NCI-H2227 (cell line): ENCODE measurements at regions not wholly inside any gene's neighbourhood (a gene's known extent, or its start where the extent isn't known, plus 50 kb on each side); places are given as distances from the start of the nearest gene placed in this dataset.

Experiments used
- DNase-seq: peaks from one replicate; lab custom pipeline; 2025; ENCODE audit not compliant: unreplicated experiment; lab: John Stamatoyannopoulos, UW

DNA sequence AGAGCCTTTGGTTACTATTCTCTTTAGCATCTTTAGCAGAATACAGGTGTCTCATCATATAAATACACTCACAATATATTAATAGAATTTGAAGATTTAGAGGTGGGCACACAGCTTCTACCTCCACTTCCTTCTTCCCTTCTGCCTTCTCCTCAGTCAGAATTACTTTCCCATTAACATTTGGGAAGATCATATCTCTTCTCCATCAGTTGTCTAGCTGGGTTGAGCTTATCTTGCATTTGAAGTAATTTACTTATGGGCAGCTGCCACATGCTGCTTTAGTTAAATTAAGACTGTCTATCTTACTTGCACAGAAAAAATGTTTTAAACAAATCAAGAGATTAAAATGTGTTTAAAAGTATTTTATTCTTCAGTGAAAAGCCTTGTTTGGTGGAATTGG lies 110.1 kb upstream of the ASIC2 start:
- no peak for DNase-seq

DNA sequence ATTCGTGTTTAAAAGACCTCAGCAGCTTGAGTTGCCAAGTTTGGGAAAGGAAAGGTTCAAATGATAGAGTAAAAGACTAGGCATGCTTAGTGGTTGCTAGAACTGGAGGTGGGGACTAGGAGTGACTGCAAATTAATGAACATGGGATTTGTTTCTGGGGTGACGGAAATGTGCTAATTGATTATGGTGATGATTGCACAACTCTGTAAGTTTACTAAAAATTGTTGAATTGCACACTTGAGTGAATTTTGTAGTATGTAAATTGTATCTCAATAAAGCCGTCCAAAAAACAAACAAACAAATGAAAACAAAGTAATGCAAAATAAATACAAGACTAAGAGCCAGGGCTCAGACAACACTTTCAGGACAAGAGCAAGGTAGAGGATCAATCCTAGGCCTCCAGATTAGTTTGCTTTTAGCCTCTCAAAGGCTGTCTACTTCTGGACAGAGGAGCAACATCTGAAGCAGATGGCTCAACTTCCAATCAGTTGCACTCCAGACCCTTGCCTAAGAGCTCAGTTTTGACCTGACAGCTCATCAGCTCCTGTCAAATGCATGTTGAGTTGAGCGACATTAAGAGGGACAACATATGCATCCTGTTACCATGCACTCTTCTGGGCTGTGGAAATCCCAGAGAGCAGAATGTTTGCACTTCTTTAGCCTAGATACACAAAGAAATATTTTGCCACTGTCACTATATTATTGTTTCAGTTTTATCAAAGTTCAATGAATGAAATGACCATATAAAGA lies 111.2 kb upstream of the ASIC2 start:
- no peak for DNase-seq

DNA sequence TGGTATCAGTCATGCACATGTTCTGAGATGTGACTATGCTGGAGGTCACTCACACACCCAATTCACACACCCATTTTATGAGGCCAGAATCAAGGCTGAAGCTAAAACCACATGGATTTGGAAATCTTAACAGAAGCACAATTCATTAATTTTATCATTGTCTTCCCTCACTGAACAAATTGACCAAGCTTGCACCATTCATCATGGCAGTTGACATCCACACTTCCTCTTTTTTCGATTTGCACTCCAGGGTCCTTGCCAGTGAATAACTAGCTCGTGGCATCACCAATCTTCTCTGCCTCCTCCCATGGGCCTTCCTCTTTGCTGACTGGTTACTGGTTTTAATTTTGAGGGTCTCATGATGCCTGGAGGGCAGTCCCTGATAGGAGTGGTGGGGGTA lies 123.0 kb upstream of the ASIC2 start:
- no peak for DNase-seq

DNA sequence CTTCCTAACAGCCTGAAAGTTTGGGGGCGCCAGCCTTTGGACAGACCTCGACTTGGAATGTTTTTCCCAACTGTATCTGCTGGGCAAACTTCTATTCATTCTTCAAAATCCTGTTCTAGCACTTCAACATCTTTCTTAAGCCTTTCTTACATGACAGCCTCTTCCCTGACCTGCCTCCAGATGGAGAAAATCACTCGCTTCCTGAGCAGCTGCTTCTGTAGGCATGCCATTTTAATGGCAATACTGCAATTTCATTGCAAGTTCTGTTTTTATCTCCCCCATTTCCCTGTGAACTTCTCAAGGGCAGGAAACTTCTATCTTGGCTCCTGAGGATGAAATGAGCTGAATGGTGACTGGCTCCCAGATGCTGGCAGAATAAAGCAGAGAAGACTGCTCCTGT lies 128.8 kb upstream of the ASIC2 start:
- no peak for DNase-seq

DNA sequence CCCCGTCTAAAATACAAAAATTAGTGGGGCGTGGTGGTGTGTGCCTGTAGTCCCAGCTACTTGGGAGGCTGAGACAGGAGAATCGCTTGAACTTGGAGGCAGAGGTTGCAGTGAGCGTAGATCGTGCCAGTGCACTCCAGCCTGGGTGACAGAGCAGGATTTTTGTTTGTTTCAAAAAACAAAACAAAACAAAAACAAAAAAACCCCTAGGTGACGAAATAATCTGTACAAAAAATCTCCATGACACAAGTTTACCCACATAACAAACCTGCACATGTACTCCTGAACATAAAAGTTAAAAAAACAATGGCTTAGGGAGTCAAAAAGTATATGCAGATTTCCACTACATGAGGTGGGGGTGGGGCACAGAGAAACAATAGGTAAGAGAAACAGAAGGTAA lies 140.5 kb upstream of the ASIC2 start:
- no peak for DNase-seq

DNA sequence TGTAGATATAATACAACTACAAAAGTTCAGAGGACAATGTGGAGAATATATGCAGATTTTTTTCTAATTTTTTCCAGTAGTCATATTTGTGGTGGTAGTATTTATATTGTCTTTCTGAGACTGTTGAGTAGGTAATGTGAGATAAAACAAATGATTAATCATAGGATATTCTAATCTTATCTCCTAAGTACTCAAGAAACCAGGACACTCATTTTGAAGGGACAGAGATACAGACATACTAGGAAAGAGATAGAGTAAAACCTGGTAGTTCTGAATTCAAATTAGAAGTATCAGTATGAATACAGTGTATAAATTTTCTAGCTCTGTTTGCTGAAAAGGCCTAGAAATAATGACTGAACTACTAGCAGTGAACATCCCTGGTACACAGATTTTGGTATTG lies 141.7 kb upstream of the ASIC2 start:
- no peak for DNase-seq

DNA sequence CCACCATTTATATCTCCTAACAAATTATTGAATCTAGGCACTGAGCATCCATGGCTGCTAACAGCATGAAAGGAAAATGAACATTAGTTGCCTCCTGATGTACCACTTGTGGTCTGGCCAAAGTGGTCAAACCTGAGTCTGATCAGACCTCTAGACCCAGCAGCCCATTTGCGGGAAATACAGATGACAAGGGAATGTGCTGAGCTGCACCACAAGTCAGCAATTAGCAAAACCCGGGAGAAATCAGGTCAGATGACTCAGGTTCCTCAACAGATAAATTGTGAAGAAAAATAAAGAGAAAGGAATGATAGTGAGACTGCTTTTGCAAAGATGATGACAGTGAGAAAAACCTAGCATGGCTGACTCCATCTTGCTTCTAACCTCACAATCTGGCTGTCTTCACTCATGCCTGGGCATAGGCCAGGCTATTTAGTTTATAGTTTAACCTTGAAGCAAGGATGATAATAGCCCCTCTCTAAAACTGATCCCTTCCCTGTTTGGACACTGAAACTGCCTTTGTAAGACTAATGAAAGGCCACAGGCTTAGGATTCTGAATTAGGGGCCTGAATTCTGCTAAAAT lies 142.7 kb upstream of the ASIC2 start:
- DNase-seq, result no peak

DNA sequence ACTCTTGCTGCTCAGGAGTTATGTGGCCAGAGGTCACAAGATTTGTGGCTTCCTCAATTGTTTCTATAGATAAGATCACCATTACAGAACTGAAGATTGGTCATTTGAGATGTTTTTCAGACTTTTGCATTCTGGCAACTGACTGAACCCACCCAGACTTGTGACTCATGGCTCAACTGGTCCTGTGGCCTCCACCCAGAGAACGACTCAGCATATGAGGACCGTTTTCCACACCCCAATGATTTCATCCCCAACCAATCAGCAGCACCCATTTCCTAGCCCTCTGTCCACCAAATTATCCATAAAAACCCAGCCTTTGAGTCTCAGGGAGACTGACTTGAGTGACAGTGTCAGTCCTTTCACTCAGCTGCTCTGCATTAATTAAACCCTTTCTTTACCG lies 143.2 kb upstream of the ASIC2 start:
- no peak for DNase-seq

DNA sequence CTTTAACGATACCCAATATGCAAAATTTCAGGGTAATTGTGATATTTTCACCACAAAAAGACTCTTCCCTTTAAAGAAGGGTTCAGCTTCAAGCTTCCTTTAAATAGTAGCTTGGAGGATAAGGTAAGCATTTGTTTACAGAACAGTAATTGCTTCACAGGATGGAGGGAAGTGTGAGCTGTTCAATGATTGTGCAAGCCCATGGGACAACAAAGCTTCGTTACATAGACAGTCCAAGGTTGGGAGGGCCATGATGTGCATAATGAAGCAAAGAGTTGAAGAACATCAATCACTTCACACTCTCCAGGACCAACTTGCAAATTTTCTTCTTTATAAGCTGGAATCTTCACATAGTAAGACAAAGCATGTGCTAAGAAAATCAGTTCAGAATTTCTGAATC lies 145.0 kb upstream of the ASIC2 start:
- DNase-seq, result no peak

DNA sequence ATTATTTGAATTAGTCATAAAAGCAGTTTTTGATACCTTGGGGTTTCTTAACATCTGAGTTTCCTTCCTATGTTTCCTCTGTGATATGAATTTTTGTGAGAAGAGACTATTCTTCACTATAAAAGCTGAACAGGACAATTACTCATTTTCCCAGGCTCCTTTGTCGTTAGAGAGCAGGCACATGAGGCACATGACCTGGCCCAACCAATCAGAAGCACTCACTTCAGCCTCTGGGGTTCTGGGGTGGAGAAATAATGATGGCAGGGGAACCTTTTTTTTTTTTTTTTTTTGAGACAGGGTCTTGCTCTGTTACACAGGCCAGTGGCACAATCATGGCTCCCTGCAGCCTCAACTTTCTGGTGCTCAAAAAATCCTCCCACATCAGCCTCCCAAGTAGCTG lies 145.5 kb upstream of the ASIC2 start:
- DNase-seq, result no peak

DNA sequence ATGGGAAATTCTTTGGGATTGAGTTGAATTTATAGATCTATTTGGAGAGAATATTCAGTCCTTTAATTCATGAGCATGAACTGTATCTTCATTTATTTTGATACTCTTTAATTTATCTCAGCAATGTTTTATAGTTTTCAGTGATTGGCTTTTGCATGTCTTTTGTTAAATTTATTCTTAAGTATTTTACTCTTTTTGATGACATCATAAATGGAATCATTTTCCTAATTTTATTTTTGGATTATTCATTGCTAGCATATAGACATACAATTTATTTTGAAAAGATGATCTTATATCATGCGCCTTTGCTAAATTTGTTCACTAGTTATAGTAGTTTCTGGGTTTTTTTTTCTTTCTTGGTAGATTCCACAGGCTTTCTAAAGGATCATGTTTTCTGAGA lies 149.2 kb upstream of the ASIC2 start:
- no peak for DNase-seq

DNA sequence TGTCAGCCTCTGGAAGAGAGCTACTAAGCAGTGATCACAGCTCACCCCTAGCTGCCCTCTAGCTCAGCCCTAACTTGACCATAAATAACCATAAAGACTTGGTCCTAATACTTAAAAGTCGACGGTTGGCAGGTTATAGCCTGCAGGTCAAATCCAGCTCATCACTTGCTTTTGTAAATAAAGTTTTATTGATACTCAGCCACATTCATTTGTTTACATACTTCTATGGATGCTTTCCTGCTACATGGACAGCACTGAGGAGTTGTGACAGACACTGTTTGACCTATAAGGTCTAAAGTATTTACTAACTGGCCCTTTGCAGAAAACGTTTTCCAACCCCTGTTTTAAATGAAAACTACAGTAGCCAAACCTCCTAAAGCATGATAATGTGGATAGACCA lies 151.6 kb upstream of the ASIC2 start:
- DNase-seq, result no peak

DNA sequence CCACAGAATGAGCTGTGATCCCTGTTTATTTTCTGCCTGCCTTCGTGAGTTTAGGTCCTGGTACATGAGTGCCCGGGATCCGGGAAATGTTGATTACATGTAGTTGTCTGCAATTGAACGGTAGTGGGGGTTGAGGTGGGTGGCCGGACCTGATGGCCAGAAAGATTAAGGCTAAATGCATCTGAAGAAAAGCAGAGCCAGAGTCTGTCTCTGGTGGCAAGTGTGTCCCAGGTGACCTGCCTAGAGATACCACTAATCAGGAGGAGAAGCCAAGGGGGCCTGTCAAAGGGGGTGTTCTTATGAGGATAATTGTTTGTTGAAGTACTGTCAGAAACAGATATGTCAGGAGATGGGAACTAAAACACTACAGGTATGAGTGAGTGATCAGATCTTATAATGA lies 154.0 kb upstream of the ASIC2 start:
- DNase-seq, result no peak

DNA sequence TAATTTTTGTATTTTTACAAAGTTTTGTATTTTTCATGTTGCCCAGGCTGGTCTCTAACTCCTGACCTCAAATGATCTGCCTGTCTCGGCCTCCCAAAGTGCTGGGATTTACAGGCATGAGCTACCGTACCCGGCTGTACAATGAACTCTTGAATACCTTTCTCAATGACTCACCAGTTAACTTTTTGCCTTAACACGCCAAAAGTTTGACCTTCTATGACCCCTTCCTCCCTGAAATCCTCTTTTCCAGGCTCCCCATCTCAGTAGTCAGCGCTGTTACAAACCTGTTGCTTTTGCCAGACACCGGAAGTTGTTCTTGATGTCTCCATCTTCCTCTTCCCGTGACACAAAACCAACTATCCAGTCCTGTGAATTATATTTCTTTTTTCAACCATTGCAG lies 158.1 kb upstream of the ASIC2 start:
- no peak for DNase-seq

DNA sequence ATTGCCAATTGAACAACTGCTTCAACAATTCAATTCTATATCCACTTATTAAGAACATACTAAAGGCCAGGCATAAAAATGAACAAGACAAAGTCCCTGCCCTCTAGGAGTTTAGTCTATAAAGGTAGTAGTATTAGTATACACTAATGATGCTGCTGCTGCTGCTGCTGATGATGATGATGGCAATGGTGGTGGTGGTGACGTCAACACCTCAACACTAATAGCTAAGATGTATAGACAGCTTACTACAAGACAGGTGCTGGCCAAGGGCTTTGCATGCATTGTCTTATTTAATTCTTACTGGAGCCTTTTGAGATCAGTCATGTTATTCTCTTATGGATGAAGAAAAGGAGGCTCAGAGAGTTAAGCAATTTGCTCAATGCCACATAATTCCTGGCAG lies 164.4 kb upstream of the ASIC2 start:
- no peak for DNase-seq

DNA sequence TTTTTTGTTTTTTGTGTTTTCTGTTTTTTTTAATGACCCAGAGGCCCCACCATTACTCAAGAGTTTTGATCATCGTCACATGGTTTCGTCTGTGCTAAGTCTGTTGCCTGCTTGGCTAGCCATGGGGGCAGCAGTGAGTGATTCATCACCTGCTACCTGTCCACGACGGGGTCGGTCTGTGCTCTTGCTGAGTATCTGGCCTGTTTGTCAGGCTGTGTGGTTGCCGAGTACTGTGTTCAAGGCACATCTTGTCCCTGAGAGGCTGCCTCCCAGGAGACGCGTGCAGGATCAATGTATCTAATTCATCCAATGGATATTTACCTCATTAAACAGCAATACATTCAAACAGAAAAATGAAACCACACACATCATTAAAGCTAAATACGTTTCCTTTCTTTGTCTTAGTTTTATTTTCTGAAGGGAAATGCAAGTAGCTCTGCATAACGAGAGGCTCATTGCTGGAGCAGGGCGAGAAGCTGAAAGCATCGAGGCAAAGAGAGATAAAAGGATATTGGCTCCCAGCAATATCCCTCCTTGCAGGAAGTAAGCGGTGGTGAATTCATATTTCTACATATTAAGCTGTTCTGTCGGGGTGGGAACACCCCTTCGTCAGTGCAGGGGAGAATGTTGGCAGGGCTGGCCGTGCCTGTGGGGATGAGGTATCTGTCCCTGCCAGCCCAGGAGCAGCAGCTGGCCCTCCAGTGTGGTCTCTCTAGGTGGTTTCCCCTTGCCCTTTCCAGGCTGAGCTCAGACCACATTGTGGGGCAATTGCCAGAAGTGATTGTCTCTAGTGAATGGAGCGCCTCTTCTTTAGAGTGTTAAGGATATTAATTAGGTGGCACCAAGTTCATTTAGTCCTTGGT lies 166.2 kb upstream of the ASIC2 start:
- DNase-seq, result no peak

DNA sequence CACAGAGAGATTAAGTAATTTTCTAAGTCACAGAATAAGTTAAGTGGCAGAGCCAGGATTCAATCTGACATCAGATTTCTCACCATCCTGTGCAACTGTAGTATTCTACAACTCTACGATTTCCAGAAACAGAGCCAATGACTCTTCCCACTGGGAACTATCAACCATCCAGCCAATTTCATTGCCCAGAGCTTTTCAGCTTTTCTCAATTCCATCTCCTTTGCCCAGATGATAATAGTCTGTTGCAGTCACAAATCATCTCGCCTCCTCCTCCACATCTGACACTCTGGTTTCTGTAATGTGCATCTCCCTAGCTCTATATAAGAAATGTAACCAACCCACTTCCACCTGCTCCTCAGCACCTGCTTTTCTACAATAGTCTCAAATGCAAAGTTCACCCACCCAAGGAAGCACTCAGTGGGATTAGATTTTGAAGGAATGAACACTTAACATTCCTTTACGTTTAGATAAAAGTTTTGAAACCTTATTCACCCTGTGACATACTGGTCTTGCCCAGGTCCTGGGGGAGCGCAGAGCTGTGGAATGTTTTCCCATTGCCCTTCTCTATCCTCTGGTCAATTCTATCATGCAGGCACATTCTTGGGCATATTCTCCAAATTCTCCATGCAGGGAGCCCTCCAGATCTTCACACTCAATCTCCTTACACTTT lies 167.8 kb upstream of the ASIC2 start:
- no peak for DNase-seq

DNA sequence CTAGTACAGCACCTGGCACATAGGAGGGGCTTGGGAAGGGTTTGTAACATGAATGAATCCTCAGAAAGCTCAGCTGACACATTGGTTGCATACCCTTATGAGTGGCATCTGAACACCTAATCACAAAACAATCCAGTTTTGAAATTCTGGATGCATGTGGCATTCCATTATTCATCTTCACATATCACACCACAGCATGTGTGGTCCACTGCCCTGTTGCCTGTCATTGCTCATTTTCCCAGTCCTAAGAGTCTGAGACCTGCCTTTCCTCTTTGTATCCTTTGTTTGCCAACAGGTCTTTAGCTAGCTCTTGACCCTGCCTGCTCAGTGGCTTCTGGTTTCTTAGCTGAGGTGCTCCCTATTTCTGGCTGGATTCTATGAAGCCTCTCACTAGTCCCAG lies 170.8 kb upstream of the ASIC2 start:
- no peak for DNase-seq

DNA sequence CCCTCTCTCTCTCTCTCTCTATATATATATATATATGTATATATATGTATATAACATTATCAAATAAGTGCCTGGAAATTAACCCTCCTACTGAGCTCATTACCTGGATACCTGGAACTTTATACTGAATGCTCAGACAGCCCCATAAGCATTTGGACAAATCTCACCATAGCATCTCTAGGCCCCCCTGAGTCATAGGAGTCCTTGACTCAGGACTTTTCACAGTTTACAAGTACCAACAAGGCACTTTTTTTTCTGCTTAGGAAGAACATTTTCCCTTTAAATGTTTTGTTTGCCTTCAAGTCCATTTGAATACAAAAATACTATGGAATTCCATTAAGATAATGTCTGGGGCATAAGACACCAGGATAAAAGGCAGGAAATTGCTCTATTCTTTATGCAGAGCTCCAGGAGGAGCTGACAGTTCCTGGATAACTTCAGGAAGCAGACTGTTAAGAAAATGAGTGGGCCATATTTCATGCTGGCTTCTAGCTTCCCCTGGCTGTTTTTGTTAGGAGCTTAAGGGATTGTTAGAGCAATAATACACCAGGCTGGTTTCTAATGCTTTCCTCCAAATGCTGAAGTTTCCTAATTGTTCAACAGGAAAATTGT lies 171.7 kb upstream of the ASIC2 start:
- no peak for DNase-seq

DNA sequence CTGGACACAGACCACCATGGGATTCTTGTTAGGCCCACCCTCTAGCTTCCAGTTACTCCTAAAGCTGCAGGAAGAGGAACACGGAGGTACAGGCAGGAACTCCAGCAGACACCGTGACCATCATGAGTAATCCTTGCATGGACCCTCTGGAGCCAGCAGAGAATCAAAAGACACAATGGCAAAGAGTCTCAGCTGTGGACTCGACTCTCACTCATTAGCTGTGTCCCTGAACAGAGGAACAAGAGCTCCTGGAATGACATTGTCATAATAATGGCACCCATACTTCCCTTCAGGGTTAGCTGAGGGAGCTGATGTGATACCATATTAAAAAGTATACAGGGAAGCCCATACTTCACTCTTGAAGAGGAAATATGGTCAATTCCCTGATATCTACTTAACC lies 176.3 kb upstream of the ASIC2 start:
- no peak for DNase-seq

DNA sequence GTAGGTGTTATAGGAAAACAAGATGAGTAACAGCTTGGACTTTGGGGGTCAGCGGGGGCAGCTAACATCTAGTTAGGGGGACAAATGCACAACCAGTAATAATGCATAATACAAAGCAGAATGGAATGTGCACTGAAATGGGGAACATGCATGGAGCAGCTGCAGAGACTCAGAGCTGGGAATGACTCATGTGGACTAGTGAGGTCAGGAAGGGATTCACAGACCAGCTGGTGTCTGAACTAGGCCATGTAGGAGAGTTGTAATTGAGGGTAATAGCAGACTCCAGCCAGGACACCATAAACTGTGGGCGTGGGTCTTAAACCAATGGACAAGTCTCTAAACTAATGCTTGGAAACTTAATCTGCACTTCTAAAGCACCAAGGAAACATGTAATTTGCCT lies 176.8 kb upstream of the ASIC2 start:
- peak; percentile 56 for DNase-seq
